ENCODE measurements at regions not wholly inside any gene's neighbourhood (a gene's known extent, or its start where the extent isn't known, plus 50 kb on each side); places are given as distances from the start of the nearest gene placed in this dataset.

- DNase-seq, result no peak
These were observed 100.7 kb upstream of the FAM9C start for GRCh38 chrX:13144927-13145655.

DNA sequence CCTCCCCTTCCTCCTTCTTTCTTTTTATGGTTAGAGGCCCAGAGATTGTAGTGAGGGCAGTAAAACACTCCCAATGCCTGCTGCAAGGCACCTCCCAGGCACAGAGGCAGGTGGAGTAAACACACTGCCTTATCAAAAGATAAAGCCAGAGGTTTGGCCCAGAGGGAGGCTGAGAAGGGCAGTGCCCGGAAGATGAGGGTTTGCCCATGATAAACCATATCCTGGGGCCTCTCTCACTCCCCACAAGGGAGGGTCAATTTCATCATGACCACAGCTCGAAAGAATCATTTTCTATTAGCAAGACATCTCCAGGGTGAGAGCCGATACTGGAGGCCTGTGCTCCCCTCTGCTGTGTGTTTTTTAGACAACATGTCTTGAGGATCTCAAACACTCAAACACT lies 98.5 kb upstream of the FAM9C start:
- no peak for DNase-seq

GRCh38 chrX:13140007-13140406 lies 95.6 kb upstream of the FAM9C start:
- no peak for DNase-seq

GRCh38 chrX:13131396-13132137 lies 87.1 kb upstream of the FAM9C start:
- no peak for DNase-seq

DNA sequence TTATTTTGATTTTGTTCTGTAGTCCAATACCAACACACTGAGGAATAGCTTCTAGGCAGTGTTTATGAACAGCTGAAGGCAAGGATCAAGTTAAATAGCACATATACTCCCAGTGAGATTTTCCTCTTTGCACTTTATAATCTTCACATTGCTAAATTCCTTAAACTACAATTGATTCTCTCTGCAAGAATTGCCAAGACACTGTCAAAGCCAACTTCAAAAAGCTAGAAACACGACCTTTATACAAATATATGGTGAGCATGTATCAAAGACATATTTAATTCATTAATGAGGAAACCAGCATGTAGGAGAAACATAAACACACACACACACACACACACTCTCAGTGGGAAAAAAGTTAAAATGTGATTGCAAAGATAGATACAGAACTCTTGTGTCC lies 86.4 kb upstream of the FAM9C start:
- no peak for DNase-seq

DNA sequence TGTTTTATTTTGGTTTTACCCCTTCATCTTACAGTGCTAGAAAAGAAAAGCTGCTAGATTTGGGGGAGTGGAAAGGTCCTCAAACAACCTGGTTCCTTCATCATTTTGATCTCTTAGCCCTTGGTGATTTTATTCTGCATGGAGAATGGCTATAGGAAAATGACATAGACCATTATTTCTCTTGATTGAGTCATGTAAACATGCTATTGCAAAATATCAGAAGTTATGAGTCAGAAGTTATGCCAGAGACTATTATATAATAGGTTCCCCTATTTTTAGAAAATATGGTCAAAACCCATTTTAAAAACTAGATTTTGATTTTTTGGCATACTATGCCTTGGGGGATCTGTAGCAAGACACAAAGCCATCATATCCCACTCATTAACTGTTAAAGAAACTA lies 83.7 kb upstream of the FAM9C start:
- DNase-seq, result no peak

DNA sequence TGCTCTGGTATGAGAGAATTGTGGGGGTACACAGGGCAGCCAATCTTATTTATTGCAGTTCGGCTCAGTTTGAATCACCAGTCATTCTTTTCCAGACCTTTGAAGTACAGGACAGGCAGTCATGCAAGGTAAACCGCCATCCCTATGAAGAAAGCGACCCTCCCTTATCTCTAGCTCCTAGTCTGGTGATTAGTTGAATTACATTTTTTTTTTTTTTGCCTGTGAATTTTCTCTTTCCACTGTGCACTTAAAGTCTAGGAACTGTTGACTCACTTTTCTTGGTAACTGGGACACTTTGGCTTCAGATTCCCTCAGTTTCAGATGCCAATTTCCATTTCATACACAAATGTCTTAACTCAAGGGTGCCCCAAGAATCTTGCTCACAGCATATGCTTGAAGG lies 82.4 kb upstream of the FAM9C start:
- DNase-seq, result no peak

DNA sequence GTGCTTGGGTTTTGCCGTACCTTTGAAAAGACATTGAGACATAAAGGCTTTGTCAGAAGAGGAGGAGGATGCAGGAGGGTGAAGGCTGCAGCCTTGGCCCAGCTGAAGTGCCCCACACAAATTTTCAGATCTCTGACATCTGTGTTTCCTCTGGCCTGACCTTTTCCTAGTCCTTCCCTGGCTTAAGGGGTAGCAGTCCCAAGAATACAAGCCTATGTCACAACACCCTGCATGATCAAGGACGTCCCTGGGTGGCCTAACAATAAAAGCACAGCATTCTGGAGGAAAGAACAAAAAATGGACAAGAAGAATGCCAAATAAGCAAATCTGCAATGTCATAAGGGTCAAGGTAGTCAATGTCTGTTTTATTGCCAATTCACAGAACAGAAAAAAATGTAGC lies 80.8 kb upstream of the FAM9C start:
- DNase-seq, result no peak

DNA sequence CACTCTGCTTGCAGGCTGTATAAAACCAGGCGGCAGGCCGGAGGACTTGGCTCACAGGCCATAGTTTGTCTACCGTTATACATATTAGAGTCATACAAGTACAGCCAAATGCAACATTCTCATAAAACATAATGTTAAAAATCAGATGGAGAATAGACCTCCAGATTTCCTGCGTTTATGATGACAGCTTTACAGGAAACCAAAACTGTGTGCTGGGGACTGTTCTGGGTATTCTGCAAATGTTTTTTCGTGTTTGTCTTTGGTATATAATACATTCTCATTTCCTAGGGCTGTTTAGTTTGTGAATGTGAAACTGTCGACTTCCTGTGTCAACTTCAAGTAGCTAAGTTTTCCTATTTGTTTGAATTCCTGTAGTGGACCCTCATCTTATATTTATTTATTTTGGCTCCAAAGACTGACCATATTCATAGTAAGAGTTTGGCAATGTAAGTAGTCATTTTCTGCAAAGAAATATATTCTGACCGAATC lies 79.5 kb upstream of the FAM9C start:
- DNase-seq, result no peak

DNA sequence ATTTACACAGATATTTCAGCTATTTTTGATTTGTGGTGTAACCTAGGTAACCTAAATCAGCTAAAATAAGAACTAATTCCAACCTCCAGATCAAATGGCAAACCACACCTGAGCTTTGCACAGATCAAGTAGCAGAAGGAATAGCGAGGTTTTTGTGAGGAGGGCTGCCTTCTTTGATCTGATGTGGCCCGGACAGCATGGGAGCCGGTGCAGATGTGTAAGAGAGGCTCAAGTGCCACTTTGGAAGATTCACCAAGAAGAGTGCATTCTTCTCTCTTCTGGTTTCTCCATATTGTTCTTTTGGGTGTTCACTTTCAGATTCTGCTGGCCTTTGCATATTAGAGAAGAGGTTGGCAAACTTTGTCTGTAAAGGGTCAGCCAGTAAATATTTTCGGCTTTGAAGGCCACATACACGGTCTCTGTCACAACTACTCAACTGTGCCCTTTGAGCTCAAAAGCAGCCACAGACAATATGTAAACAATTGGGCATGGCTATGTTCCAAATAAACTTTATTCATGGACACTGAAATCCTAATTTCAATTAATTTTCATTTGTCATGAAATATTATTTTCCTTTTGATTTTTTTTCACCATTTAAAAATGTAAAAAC lies 78.9 kb upstream of the FAM9C start:
- DNase-seq, result no peak

DNA sequence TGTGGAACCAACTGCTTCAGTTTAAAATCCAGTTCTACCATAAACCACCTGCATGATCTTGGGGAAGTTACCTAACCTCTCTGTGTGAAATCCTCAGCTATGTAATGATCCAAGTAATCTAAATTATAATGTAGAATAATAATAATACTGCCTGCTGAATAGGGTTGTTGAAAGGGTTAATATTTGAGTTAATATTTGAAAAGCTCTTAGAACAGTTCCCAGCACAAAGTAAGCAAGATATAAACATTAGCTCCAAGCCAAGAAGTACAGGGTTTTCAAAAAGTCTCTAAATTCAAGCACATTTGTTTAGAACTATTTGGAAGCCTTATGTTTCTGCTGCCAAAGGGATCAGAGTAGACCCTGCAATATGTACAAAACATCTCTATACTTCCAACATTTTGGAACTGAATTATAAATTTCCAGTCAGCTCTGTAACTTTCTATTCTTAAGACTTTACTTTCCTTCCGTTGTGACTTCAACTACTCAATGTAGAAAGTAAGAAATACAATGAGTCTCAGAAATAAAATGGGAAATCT lies 76.7 kb upstream of the FAM9C start:
- DNase-seq, result no peak

DNA sequence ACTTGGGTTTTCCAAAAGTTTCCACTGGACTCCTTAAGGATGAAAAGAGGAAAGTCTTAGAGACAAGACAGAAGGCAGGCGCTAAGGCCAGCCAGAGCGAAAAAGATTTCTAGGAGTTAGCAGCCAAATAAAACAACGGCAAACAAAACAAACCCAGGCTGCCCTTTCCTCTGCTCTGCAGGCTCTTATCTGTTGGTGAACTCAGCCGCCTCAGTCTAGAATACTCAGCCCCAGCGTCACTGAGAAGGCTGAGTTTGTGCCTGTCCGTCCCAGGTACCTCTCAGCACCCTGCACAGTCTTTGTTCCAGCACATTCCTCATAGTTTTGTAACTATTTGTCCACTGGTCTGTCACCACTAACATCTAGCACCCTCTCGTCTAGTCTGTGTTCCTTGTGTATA lies 75.6 kb upstream of the FAM9C start:
- no peak for DNase-seq

DNA sequence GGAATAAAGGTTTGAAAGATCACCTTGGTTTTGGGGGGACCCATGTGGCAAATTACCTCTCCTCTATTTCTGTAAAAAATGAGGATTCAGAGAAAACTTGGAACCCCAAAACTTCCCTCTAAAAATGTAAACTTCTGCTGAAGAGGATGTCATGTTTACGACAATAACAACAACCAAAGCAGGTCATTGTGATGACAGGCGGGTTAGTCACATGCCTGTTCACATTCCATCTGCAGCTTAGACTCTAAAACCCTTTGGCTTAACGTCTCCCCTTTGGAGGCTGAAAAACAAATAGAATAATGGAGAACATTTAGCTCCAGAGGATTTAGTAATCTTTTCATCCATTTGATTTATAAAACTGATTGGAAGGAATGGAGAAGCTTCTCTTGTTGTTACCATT lies 75.0 kb upstream of the FAM9C start:
- DNase-seq, result no peak

GRCh38 chrX:13115146-13115855 lies 70.9 kb upstream of the FAM9C start:
- no peak for DNase-seq

DNA sequence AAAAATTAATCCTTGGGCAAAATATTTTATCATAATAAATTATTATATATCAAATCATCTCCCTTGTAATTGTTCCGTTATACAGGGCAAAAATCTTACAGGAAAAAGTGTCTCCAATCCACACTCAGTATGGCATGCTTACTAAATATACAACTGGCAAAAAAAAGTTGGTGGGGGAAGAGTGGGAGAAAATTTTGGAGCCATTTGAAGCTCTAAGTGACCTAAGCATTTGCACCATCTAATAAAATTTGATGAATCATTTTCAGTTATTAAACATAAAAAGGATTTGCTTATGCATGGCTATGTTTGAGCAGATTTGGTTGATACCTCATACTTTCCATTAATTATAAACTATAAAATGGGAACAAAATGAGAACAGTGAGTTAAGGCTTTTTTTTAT lies 68.1 kb upstream of the FAM9C start:
- no peak for DNase-seq

GRCh38 chrX:13110433-13111324 lies 66.3 kb upstream of the FAM9C start:
- DNase-seq, result no peak

- DNase-seq, result no peak
These were observed 65.4 kb upstream of the FAM9C start for GRCh38 chrX:13109817-13110216.

- no peak for DNase-seq
These were observed 59.5 kb upstream of the FAM9C start for GRCh38 chrX:13103914-13104274.

GRCh38 chrX:13103188-13103913 lies 58.9 kb upstream of the FAM9C start:
- no peak for DNase-seq

DNA sequence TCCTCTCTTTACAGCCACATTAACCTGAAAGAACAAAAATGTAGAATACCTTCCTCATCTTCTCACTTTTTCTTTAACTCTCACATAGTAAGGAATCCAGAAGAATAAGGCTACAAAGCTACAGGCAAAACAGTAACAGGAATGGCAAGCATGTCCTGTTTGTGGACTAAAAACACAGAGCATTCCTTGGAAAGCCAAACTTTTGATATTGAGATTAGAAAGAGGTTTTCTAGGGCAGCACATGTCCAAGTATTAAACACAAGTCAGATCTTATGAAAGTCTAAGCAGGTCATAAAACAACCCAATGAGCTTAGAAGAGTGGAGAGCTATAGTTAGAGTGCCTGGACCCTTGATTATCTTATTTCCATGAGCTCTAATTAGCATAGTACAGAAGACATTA lies 58.2 kb upstream of the FAM9C start:
- DNase-seq, result no peak

DNA sequence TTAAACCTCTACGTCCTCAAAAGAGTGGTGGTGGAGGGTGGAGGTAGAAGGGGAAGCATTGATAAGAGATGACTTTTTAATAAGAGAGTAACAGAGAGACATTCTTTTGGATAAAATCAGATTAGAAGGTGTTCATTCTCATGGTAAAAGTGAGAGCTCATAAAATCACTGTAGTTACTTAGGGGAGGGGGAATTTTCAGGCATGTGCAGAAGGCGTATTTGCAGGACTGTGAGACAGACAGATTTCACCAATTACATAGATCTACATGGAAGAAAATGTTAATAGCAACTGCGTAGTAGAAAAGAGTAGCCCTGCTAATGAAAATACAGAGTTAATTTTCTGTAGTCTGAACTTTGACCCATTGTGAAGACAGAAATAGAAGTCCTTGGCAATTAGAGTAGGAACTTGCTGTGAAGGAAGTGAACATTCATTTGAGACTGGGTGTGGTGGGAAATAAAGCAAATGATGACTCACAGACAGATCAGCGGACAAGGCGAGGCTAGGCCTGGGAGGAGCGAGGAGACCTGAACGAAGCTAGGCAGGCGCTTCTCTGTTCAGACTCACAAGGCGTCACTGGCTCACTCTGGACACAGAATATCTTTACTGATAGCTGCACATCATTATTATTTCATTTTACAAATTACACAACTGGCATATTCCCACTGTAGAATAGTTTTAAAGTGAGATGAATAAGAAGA lies 57.2 kb upstream of the FAM9C start:
- DNase-seq, result no peak

All from NCI-H446 (cell line).